DMS53 (cell line): ENCODE measurements at regions not wholly inside any gene's neighbourhood (a gene's known extent, or its start where the extent isn't known, plus 50 kb on each side); places are given as distances from the start of the nearest gene placed in this dataset.
A peak's percentile ranks its signal among the peaks of the same experiment; 100 is the strongest.
"Not testable (repeated sequence)": the region's sequence is repeated elsewhere in the genome, so short reads cannot be mapped to it uniquely, and the experiment has no call there.

Experiments used
- DNase-seq: peaks from one replicate; lab custom pipeline; 2025; lab: John Stamatoyannopoulos, UW

GRCh38 chrX:130467936-130468335 is 66.1 kb downstream of the RBMX2 start:
- no peak for DNase-seq

DNA sequence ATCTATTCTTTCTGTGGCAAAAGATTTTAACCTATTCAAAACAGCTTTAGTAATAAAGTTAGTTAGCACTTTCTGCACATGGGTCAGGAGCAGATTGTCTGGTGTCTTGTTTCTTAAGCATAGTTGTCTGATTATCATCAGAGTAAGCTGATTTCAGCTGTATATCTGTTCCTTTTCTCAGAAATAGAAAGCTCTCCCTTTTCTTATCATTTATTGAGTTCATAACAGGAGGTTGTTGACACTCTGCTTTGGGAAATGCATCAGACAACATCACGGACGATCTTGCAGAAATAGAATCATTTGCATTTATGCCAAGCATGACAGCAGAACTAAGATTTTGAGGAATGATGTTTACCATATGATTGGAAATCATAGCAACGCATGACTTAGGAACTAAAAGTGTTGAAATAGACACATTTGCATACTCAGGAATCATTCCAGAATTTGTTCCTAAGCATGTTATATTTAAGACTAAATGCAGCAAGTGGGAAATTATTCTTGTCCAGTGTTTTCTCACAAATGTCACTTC is 66.7 kb downstream of the RBMX2 start:
- no peak for DNase-seq

DNA sequence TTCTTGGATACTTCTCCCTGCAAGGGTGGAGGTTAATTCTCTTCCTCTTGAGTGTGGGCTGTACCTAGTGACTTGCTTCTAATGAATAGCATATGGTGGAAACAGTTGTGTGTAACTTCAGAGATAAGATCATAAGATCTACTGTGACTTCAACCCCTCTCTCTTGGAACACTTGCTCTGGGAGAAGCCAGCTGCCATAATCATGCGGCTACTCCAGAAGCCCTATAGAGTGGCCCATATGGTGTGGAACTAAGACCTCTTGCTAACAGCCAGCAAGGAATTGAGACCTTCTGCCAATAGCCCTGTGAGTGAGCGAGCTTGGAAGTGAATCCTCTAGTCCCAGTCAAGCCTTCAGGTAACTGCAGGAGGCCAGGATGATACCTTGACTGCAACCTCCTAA is 81.1 kb downstream of the RBMX2 start:
- DNase-seq: no peak

DNA sequence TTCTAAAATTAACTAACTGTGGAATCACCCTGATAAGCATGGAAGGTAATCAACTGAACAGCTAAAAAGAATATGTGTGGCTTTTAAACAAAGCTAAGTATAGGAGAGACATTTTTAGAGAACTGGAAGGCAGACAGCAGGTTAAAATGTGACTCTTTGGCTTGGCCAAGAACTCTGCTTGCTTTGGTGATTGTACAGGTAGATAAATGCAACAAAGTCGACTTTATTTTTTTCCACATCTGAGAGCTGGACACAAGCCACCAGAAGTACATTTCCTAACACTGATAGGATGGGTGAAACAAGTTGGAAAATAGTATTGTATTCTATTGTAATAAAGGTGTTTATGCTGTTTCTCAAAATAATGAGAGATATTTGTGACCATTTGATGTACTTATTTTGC is 84.1 kb downstream of the RBMX2 start:
- DNase-seq: no peak

GRCh38 chrX:130495502-130495901 is 93.7 kb downstream of the RBMX2 start:
- DNase-seq: not testable (repeated sequence)

DNA sequence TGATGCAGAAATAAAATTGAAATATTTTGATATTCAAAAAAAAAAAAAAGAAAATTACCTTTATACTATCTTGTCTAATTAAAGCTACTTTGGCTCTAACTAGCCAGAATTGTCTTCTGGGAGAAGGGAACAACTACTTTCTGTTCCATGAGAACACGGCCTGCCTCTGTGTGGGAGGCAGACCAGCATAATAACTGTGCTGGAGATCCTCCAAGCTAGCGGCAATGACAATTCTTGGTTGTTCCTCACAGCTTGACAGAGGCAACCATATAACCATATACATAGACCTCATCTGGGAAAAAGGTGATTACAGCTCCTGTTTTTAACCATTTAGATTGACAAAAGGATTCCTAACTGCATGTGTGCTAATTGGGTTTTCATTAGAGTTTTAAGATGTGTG is 95.7 kb downstream of the RBMX2 start:
- DNase-seq: no peak

DNA sequence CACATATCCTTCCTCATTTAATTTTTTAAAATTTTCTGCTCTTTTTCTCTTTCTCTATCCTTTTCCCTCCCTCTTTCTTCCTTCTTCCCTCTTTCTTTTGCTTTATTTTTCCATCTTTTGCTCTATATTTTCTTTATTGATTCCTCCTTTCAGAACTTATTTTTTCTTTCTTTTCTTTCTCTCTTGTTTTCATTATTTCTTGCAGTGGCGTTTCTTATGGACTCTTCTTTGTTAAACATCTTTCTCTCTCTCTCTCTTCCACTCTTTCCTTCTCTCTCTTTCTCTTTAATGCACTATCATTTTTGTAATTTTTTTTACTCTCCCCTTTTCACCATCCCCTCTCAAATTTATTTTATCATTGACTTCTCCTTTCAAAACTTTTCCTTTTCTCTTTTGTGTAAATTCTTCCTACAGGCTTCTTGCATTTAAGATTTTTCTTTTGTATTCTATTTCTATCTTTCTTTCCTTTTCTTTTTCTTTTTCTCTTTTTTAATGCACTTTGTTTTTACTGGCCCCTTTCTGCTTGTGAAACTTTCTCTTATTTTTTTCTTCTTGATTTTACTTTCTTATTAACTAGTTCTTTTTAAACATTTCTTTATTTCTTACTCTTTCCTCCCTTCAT is 97.0 kb downstream of the RBMX2 start:
- no peak for DNase-seq

GRCh38 chrX:130502016-130502570 is 100.3 kb downstream of the RBMX2 start:
- DNase-seq: no peak

- no peak for DNase-seq
Observed at GRCh38 chrX:130504019-130504418, 102.2 kb downstream of the RBMX2 start.

DNA sequence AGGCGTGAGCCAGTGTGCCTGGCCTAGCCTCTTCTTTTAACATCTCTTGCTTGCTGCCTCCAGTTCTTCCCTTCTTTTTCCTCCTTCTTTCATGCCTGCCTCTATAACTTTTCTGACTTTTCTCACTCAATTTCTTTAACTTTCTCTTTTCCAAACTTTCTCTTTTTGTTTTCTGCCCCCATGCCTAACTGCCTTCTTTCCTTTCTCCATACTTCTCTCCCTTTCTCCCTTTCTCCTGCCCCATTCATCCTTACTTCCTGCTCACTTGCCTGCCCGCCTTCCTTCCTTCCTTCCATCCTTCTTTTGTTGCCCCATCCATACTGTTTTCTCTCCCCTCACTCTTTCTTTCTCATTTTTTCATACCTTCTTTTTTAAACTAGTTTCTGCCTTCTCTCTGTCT is 105.2 kb downstream of the RBMX2 start:
- DNase-seq: no peak

DNA sequence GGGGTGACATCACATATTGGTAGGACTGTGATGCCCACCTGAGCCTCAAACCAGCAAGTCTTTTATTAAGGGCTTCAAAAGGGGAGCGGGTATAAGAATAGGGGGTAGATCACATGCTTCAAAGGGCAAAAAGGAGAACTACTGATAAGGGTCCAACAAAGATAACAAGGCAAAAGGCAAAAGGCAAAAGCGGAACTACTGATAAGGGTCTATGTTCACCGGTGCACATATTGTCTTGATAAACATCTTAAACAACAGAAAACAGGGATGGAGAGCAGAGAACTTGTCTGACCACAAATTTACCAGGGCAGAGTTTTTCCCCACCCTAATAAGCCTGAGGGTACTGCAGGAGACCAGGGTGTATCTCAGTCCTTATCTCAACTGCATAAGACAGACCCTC is 110.7 kb downstream of the RBMX2 start:
- DNase-seq: not testable (repeated sequence)

DNA sequence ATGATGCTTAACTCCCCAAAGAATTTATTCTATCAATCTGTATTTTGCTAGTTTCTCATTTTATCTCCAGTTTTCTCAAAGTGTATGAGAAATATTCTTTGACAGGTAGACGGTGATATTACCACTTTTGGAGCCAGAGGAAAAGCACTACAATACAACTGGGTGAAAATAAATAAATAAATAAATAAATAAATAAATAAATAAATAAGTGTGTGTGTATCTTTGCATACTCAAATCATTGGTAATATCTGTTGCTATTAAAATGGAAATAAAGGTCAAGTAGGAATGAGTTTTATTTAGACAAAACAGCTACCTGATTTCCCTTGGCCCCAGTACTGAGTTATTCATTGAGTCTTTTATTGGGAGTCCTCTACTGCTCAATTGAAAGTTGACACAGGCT is 114.3 kb downstream of the RBMX2 start:
- no peak for DNase-seq

- peak; percentile 74 for DNase-seq
Observed at GRCh38 chrX:130523460-130524394, 121.9 kb downstream of the RBMX2 start.

DNA sequence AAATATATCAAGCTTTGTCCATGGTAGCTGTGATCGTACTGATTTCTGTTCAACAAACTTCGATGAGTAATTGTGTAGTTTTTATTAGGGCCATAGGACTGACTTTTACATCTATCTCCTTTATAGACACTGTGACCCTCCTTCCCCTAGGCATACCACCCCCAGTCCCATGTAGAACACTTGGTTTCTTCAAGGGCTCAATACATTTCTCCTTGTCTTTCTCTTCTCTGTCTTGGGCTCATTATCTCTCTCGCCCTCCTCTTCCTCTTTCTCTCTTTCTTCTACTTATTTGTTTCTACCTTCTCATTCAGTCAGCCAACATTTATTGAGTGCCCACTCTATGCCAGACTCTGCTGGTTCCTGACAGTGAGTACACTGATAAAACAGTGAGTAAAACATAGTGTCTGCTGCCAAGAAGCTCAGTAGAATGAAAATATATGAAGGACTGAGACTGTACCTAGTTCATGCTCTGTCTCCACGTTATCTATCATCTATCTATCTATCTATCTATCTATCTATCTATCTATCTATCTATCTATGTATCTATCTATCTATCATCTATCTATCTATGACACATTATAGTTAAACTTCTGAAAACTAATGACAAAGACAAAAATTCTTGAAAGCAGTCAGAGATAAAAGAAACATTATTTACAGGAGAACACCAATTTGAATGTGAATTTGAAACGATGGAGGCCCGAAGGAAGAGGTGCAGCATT is 122.8 kb downstream of the RBMX2 start:
- no peak for DNase-seq

DNA sequence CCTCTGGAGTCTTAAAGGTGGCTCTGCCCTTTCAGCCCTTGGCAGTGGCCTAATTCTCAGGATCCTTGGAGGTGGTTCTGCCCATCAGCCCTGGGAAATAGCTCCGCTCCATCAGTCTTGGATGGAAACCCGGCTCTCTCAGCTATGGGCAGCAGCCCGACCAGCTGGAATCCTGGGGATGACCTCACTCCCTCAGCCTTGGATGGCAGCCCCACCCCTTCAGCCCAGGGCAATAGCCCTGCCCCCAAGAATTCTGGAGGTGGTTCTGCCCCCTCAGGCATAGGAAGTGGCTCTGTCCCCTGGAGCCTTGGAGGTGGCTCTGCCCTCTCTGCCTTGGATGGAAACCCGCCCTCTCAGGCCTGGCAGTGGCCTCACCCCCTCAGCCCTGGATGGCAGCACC is 127.7 kb downstream of the RBMX2 start:
- no peak for DNase-seq

- DNase-seq: no peak
Observed at GRCh38 chrX:130531066-130531465, 129.3 kb downstream of the RBMX2 start.

GRCh38 chrX:130539721-130540321 is 138.0 kb downstream of the RBMX2 start:
- peak; percentile 79 for DNase-seq

DNA sequence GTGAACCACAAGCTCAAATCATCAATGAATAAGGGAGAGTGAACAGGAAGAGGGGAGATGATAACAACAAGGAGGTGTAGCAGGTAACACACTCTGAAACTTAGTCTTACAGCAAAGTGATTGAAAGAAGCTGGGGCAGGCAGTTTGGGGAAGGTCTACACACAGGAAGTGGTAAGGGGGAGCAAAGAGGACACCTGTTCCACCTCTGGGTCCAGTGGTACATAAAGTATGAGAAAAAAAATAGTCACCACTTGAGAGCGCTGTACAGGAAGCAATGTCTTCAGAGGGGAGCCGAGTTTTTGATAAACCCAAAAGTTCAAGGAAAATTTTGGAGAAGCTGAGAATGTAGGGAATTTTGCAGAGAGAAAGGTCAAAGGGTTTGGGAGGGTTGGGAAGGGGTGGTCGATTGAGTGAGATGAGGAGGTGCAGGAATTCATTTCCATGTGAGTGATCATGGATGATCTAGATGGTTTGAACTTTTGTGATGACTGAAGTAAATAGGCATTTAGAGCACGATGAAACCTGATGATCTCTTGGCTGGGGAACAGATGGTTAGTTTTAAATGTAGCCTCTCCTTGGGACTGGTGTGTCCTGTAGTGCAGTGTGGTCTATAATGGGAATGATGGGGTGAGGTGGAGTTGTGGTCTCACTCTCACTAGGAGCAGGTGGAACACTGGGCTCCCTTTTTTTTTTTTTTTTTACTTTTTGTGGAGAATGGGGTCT is 142.0 kb downstream of the RBMX2 start:
- no peak for DNase-seq

DNA sequence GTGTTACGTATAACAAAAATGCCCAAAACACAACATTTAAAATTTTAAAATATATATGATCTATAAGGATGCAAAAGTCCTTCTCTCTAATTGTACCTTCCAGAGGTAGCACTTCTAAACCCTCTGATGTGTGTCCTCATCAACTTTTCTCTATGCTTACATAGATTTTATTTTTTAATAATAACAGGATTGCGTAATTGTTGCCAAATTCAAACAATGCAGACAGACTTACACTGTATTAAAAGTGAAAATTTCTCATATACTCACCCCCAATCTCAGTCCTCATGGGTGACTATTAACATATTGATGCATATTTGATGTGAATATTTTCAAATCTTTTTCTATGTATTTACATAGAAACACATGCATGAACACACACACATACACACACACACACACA is 144.0 kb downstream of the RBMX2 start:
- no peak for DNase-seq

DNA sequence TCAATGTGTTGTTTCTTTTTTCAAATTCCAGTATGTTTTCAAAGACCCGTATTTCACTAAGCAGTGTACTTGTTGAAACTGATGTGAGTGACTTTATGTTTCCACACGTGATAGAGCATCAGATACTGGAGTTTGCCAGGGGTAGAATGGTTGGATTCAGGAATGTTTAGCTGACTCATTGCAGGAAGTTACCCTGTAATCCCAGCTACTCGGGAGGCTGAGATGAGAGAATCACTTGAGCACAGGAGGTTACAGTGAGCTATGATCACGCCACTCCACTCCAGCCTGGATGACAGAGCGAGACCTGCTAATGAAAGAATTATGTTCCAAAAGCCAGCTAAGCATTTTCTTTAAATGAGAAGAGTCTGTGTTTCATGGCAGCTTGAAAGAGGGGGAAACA is 147.6 kb downstream of the RBMX2 start:
- DNase-seq: peak; percentile 82

DNA sequence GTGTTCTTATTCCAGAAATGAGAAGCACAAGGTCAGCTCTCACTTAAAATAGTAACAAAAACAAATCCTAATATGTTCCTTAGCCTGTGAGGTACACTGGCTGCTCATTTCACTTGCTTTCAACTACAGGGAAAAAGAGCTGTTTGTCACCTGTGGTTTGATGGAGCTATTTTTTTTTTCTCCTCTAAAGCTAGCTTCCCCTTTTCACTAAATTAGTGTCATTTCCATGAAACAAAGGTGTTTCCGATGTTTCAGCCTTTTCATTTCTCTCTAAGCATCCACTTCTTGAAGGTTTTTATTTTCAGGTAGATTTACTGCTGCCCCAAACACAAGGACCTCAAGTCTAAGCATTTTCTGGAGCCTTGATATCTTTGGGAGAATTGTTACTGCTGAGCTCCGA is 148.6 kb downstream of the RBMX2 start:
- DNase-seq: no peak
